Activated T-cell treated with anti-CD3 and anti-CD28 coated beads, Interleukin-2, amount 50 U/mL, for 24 hours (primary cell): ENCODE measurements at regions not wholly inside any gene's neighbourhood (a gene's known extent, or its start where the extent isn't known, plus 50 kb on each side); places are given as distances from the start of the nearest gene placed in this dataset.

Experiments used
- DNase-seq: peaks from one replicate; pipeline ENCODE4 v3.0.0-alpha.2; 2020
- H3K27ac Mint-ChIP-seq: 2 replicates; pipeline ENCODE4 v1.8.0; 2020; ENCODE audit warnings: mild to moderate bottlenecking, mixed read lengths
- H3K27me3 Mint-ChIP-seq: 2 replicates; pipeline ENCODE4 v1.8.0; 2020; ENCODE audit warnings: mixed read lengths
- H3K36me3 Mint-ChIP-seq: 2 replicates; pipeline ENCODE4 v1.8.0; 2020; ENCODE audit warnings: low read depth, mixed read lengths
- H3K4me1 Mint-ChIP-seq: 2 replicates; pipeline ENCODE4 v1.8.0; 2020; ENCODE audit warnings: low read depth, mixed read lengths
- H3K4me3 Mint-ChIP-seq: 2 replicates; pipeline ENCODE4 v1.8.0; 2020; ENCODE audit warnings: mild to moderate bottlenecking, moderate library complexity, mixed read lengths
- H3K9me3 Mint-ChIP-seq: 2 replicates; pipeline ENCODE4 v1.8.0; 2020; ENCODE audit warnings: mixed read lengths

- no peaks in the 10 kb centered on the region for H3K36me3 Mint-ChIP-seq
- H3K4me3 Mint-ChIP-seq = no peak overlapping the region
- peaks cover 3% of the 10 kb centered on the region for H3K27me3 Mint-ChIP-seq
- peaks cover 7% of the 10 kb centered on the region for H3K4me1 Mint-ChIP-seq
- DNase-seq = no peak
- no peak overlapping the region for H3K27ac Mint-ChIP-seq
- H3K9me3 Mint-ChIP-seq = peaks cover 2% of the 10 kb centered on the region
Measured at GRCh38 chr2:37499113-37499512, 154.7 kb downstream of the QPCT start.

GRCh38 chr2:37500031-37500430 is 155.6 kb downstream of the QPCT start:
- no peaks in the 10 kb centered on the region for H3K36me3 Mint-ChIP-seq
- H3K9me3 Mint-ChIP-seq = peaks cover 2% of the 10 kb centered on the region
- H3K27ac Mint-ChIP-seq = no peak overlapping the region
- no peak for DNase-seq
- peaks cover 3% of the 10 kb centered on the region for H3K27me3 Mint-ChIP-seq
- H3K4me1 Mint-ChIP-seq = peaks cover 7% of the 10 kb centered on the region
- H3K4me3 Mint-ChIP-seq = no peak overlapping the region

GRCh38 chr2:37501113-37501512 is 156.7 kb downstream of the QPCT start:
- H3K9me3 Mint-ChIP-seq = no peaks in the 10 kb centered on the region
- H3K27ac Mint-ChIP-seq = no peak overlapping the region
- H3K4me3 Mint-ChIP-seq = no peak overlapping the region
- no peak for DNase-seq
- H3K36me3 Mint-ChIP-seq = no peaks in the 10 kb centered on the region
- peaks cover 3% of the 10 kb centered on the region for H3K27me3 Mint-ChIP-seq
- peaks cover 7% of the 10 kb centered on the region for H3K4me1 Mint-ChIP-seq

- Mint-ChIP-seq H3K9me3 (no peaks in the 10 kb centered on the region), H3K27ac (no peak overlapping the region), H3K27me3 (peaks cover 3% of the 10 kb centered on the region), H3K4me3 (no peak overlapping the region), H3K4me1 (no peaks in the 10 kb centered on the region), H3K36me3 (no peaks in the 10 kb centered on the region)
- DNase-seq = no peak
Measured at GRCh38 chr2:37506407-37507050, 162.1 kb downstream of the QPCT start.

GRCh38 chr2:37507051-37507410 is 162.6 kb downstream of the QPCT start:
- Mint-ChIP-seq H3K9me3 (no peaks in the 10 kb centered on the region), H3K27ac (no peak overlapping the region), H3K4me1 (no peaks in the 10 kb centered on the region), H3K4me3 (no peak overlapping the region), H3K27me3 (no peaks in the 10 kb centered on the region), H3K36me3 (no peaks in the 10 kb centered on the region)
- no peak for DNase-seq

GRCh38 chr2:37507703-37508102 is 163.3 kb downstream of the QPCT start:
- H3K4me3 Mint-ChIP-seq = no peak overlapping the region
- no peaks in the 10 kb centered on the region for H3K27me3 Mint-ChIP-seq
- H3K36me3 Mint-ChIP-seq = no peaks in the 10 kb centered on the region
- H3K27ac Mint-ChIP-seq = no peak overlapping the region
- DNase-seq = no peak
- no peaks in the 10 kb centered on the region for H3K9me3 Mint-ChIP-seq
- H3K4me1 Mint-ChIP-seq = no peaks in the 10 kb centered on the region

GRCh38 chr2:37512971-37513370 is 158.5 kb downstream of the CDC42EP3 start:
- H3K4me1 Mint-ChIP-seq = no peaks in the 10 kb centered on the region
- H3K9me3 Mint-ChIP-seq = no peaks in the 10 kb centered on the region
- no peaks in the 10 kb centered on the region for H3K36me3 Mint-ChIP-seq
- no peak overlapping the region for H3K27ac Mint-ChIP-seq
- H3K4me3 Mint-ChIP-seq = no peak overlapping the region
- DNase-seq = no peak
- H3K27me3 Mint-ChIP-seq = no peaks in the 10 kb centered on the region

GRCh38 chr2:37523814-37524362 is 147.6 kb downstream of the CDC42EP3 start:
- Mint-ChIP-seq H3K27ac (no peak overlapping the region), H3K4me1 (no peaks in the 10 kb centered on the region), H3K9me3 (no peaks in the 10 kb centered on the region), H3K27me3 (no peaks in the 10 kb centered on the region), H3K4me3 (no peak overlapping the region), H3K36me3 (no peaks in the 10 kb centered on the region)
- no peak for DNase-seq

- Mint-ChIP-seq H3K4me3 (no peak overlapping the region), H3K27ac (no peak overlapping the region), H3K9me3 (no peaks in the 10 kb centered on the region), H3K27me3 (no peaks in the 10 kb centered on the region), H3K36me3 (no peaks in the 10 kb centered on the region), H3K4me1 (no peaks in the 10 kb centered on the region)
- no peak for DNase-seq
Measured at GRCh38 chr2:37526323-37526722, 145.1 kb downstream of the CDC42EP3 start.

GRCh38 chr2:37526856-37527255 is 144.6 kb downstream of the CDC42EP3 start:
- Mint-ChIP-seq H3K27ac (no peak overlapping the region), H3K9me3 (no peaks in the 10 kb centered on the region), H3K36me3 (no peaks in the 10 kb centered on the region), H3K27me3 (no peaks in the 10 kb centered on the region), H3K4me3 (no peak overlapping the region), H3K4me1 (no peaks in the 10 kb centered on the region)
- DNase-seq = no peak

GRCh38 chr2:37527361-37527760 is 144.1 kb downstream of the CDC42EP3 start:
- no peaks in the 10 kb centered on the region for H3K27me3 Mint-ChIP-seq
- DNase-seq = no peak
- H3K4me1 Mint-ChIP-seq = no peaks in the 10 kb centered on the region
- H3K9me3 Mint-ChIP-seq = no peaks in the 10 kb centered on the region
- H3K4me3 Mint-ChIP-seq = no peak overlapping the region
- H3K36me3 Mint-ChIP-seq = no peaks in the 10 kb centered on the region
- H3K27ac Mint-ChIP-seq = no peak overlapping the region

GRCh38 chr2:37529830-37530415 is 141.5 kb downstream of the CDC42EP3 start:
- H3K36me3 Mint-ChIP-seq = no peaks in the 10 kb centered on the region
- H3K4me3 Mint-ChIP-seq = no peak overlapping the region
- H3K4me1 Mint-ChIP-seq = no peaks in the 10 kb centered on the region
- H3K27me3 Mint-ChIP-seq = no peaks in the 10 kb centered on the region
- no peak for DNase-seq
- no peak overlapping the region for H3K27ac Mint-ChIP-seq
- no peaks in the 10 kb centered on the region for H3K9me3 Mint-ChIP-seq

GRCh38 chr2:37532503-37532902 is 138.9 kb downstream of the CDC42EP3 start:
- peaks cover 7% of the 10 kb centered on the region for H3K4me1 Mint-ChIP-seq
- H3K9me3 Mint-ChIP-seq = no peaks in the 10 kb centered on the region
- H3K4me3 Mint-ChIP-seq = no peak overlapping the region
- no peak for DNase-seq
- H3K27ac Mint-ChIP-seq = no peak overlapping the region
- no peaks in the 10 kb centered on the region for H3K36me3 Mint-ChIP-seq
- H3K27me3 Mint-ChIP-seq = no peaks in the 10 kb centered on the region

GRCh38 chr2:37537316-37537715 is 134.1 kb downstream of the CDC42EP3 start:
- no peak for DNase-seq
- Mint-ChIP-seq H3K4me3 (no peak overlapping the region), H3K36me3 (no peaks in the 10 kb centered on the region), H3K9me3 (peaks cover 1% of the 10 kb centered on the region), H3K27me3 (no peaks in the 10 kb centered on the region), H3K27ac (no peak overlapping the region), H3K4me1 (peaks cover 7% of the 10 kb centered on the region)

- DNase-seq = no peak
- Mint-ChIP-seq H3K27me3 (no peaks in the 10 kb centered on the region), H3K4me1 (peaks cover 5% of the 10 kb centered on the region), H3K4me3 (no peak overlapping the region), H3K9me3 (peaks cover 1% of the 10 kb centered on the region), H3K27ac (no peak overlapping the region), H3K36me3 (no peaks in the 10 kb centered on the region)
Measured at GRCh38 chr2:37541516-37541915, 129.9 kb downstream of the CDC42EP3 start.
